Stimulated activated CD4-positive, alpha-beta T cell treated with anti-CD3 and anti-CD28 coated beads, Interleukin-4, amount 100 ng/mL, for 48 hours (primary cell): ENCODE measurements at regions not wholly inside any gene's neighbourhood (a gene's known extent, or its start where the extent isn't known, plus 50 kb on each side); places are given as distances from the start of the nearest gene placed in this dataset.

Experiments
- DNase-seq, 2 donors: peaks; one replicate each; pipeline ENCODE4 v3.0.0-alpha.2; 2020; ENCODE audit warnings: low read depth in 2 of 2

DNA sequence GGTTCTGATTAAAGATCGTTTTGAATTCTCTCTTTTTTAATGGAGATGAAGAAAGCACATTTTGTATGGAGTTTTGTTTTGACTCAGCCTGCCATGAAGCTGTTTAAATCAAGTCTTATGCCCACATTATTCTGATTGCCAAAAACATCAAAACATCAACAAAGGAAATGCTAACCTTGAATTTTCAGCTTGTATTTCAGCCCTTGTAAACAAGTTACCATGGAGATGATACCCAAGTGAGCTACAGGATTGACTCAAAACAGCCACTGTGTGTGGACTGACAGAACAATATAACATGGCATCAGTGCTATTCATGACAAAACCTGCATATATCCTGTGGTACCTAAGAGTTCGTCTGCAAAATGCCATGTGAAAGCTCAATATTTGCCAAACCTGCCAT, 1581.0 kb downstream of the MAT2B start:
- DNase-seq, result no peak

DNA sequence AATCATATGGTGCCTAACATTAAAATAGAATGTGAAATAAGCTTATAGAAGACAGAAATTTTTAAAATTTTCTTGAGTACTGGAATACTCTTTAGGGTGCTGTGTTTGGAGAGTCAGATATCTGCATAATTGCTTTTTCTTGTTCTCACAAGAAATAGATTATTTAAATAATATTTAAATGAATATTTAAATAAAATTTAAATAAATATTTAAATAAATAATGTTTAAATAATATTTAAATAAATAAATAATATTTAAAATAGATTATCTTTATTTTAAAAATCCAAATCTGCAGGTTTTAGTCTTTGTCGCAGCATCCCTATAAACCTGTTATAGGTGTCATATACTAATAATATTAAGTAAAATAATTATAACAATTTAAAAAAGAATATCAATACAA, 1589.4 kb downstream of the MAT2B start:
- DNase-seq, result no peak

DNA sequence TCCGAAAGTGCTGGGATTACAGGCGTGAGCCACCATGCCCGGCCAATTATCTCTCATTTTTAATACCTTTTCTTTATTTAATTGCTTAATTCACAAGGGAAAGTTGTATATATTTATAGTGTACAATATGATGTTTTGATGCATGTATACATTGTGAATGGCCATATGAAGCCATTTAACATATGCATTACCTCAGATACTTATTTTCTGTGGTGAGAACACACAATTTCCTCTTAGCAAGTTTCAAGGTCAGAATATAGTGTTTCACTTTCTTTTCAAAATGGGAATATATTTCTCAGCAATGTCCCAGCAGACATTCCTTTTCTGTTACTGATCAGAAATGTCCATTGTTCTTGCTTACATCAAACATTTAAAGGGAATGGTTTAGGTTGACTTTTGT, 1596.3 kb downstream of the MAT2B start:
- no peak for DNase-seq

DNA sequence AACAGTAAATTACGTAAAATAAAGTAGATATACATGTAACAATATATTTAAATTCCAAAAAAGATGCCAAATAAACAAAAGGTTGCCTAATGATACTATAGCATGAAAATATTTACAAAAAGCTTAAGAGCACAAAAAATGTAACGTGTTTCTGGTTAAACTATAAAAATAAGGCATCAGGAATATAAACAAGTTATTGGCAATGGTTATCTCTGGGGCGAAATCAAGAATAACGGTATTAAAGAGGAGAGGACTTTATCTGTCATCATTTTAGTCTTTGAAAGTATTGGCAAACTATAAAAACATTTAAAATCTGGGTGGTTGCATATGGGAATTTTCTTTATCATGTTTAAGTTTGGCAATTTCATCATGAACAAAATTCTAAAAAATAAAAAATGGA, 1599.2 kb downstream of the MAT2B start:
- no peak for DNase-seq

DNA sequence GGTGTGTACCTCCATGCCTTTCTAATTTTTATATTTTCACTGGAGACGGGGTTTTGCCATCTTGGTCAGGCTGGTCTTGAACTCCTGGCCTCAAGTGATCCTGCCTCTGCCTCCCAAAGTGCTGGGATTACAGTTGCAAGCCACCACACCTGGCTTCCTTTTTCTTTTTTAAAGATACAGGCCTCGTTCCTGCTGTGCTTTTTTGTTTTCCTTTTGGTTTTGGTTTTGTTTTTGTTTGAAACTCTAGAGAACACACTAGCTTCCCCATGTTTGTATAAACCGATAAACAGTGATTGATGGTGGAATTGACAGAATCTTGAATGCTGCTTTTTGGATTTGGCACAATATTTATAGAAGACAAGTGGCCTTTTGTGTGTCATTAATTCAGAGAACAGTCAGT, 1603.4 kb downstream of the MAT2B start:
- no peak for DNase-seq

DNA sequence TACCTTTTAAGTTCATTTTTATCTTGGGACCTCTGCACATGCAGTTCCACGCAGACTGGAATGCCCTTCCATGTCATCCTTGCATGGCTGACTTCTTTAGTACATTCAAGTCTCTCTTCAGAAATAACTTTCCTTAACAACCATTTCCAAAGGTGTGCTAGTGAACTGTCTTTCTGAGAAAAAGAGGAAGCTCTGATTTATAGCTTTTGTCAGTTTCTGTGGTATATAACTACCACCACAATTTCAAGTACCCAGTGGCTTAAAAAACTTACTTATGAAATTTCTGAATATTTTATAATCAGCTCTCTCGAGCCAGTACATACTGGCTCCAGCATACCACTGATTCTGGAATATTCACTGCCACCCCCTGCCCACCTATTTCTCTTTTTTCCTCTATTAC, 1613.8 kb downstream of the MAT2B start:
- no peak for DNase-seq

DNA sequence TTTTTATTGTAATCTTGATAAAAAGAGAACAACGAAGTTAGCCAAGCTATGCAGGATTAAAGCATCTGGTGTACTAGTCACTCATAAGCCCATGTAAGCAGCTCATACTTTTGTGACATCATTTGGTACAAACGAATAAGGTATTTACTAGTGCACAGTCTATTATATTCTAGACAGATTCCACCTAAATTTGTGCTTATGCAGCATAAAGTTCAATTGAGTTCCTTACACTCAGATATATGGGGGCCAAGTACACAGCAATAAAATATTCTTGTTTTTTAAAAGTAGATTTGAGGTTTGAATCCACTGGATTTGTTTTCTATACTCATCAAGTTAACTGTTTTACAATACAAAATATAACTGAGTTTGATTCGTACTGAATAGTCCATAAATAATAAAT, 1621.2 kb downstream of the MAT2B start:
- no peak for DNase-seq

DNA sequence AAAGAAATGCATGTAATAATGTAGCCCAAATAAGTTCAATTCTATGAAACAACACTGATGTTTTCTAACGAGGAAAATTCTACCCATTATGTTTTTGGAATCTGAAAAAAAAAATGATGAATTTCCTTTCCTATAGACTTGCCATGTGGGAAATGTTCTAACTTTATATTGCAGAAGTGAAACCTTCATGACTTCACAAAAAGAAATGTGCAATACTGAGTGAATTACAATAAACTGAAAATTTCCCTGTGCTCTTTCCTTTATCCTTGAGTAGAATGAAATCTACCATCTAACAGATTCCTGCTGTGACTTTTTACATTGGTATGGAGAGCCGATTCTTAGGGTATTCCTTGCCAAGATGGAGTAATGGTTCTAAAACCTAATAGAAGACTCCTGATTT, 1622.5 kb downstream of the MAT2B start:
- DNase-seq, result no peak

DNA sequence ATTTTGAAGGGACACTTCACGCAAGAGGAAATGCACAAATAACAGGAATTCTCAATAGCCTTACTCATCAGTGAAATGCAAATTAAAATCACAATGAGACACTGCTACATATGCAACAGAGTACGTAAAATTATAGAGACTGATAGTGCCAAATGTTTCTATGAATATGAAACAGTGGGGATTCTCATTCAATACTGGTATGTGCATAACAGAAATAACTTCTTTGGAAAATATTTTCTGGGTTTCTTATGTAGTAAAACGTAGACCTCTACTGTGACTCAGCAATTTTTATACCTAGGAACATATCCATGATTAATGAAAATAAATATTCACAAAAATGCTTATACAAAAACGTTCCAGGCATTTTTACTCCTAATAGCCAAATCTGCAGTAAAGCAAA, 1625.2 kb downstream of the MAT2B start:
- no peak for DNase-seq

DNA sequence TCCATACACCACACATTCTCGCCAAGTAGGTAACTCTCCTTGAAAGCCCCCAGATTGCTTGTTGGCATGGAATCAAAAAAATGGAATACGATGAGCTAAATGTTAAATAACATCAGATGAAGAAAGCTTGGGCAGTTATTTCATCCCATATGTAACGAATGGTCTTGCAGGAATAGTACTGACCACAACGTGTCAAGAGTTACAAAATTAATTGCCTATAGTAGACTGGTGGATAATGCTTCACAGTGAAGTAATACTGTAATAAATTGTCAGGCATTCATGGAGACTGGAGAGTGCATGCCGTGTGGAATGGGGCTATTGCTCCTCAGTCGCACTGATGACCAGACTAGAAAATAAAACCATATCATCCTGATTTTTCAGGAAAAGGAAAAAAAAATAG, 1628.7 kb downstream of the MAT2B start:
- no peak for DNase-seq

DNA sequence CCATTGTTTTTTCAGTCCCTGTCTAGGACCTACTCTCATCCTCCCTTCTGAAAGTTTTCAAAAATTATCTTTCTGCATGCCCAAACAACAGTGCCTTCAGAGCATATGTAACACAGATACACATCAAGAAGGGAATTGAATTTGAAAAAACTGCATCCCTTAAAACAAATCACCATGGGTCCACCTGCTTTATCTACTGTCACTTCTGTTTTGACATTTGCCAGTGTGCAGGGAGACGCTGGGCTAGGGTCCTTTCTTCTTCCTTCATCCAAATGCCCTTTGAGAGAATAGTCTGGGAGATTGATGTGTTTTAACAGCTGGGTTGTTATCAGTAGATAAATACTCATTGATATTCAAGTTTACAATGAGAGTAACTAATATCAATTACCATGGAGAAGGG, 1630.1 kb downstream of the MAT2B start:
- DNase-seq, result no peak

DNA sequence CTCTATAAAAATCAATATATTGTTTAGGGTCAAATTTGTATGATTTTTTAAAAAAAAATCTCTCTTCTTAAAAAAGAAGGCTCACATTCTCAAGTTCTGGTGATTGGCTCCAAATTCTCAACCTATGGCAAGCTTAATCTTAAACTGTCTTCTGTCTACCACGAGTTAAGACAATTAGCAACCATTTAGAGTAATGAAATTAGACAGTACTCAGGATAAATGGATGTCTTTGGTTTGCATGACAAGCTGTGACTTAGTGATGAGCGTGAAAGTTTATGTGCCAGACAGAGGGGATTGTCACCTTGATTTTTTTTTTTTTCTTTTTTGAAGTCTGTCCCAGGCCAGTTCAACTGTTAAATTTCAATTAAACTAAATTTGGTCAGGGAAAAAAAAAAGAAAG, 1632.3 kb downstream of the MAT2B start:
- no peak for DNase-seq

DNA sequence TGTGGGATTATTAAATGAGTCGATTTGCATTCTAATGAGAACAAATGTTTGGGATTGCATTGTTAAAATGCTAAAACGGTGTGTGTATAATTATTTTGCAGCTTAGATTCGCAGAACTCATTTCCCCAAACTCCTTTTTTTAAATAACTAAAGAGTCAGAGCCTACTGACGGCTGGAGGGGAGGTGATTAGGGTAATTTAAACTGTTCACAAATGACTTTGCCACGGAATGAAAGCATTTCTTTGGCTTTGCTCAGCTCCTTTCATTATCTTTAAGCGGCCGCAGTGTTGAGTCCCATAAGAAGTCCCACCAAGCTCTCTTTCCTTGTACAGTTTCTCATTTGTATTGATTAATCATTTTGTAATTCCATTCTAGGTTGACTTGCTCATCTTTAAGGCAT, 1632.8 kb downstream of the MAT2B start:
- DNase-seq, result no peak

DNA sequence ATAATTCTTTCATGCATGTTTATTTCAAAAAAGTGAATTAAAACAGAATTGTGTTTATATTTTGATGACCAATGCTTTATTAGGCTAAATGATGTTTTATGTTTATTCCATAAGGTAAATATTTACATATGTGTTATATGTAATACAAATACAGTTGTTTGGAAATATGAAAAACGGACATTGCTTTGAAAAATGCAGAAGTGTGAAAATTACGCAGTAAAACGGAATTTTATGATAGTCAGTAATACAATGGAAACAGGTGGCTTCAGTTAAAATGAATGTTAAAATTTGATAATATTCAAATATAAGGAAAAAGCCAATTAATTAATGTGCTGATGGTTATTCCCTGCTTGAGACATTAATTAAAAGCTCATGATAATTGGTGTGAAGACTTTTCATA, 1633.8 kb downstream of the MAT2B start:
- DNase-seq, result no peak

DNA sequence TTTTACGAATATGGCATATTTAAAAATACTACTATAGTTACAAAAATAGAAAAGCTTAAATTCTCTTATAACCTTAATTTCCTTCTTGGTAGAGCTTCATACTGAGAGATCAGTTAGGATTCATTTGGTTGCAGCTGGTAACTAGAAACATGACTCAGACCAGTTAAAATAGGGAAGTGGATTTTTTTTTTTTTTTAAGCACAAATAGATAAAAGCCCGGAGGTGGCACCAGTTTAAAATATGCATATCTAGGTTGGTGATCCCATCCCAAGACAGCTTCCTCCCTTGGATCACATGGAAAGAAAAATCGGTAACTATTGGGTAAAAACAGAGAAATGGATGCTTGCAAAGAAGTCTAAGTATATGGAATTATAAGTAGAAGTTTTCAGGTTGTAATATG, 1634.3 kb downstream of the MAT2B start:
- DNase-seq, result no peak

DNA sequence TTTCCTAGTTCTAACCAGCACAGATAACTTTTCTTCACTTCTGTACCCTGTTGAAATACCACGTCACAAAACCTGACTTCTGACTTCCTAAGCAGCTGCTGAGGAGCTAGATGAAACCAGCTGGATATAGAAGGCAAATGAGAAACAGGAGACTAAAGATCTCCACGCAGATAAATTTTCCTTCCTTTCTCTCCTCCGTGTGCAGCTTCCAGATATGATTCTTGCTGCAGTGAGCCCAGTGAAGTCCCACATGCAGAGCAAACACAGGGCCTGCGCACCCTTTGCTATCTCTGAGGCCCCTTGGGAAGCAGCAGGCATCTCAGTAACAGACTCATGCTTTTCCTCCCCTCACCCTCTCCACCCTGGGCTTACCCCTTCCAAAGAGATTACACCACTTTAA, 1638.3 kb downstream of the MAT2B start:
- DNase-seq, result no peak

DNA sequence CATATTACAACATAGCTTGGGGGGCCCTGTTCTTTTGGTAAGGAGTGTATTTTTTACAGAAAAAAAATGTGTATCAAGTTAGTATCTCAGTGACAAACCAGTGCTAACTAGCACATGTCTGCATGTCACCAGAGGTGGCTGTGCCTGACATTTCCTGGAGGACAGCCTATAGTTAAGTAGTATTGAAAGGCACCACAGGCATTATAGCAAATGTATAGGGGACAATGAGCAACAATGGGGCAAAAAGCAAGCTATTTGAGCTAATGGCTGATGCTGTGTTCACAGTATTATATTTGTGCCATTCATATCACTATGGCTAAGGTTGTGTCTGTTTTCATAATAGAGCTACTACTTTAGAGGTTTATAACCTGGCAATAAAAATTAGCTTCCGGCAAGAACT, 1644.0 kb downstream of the MAT2B start:
- no peak for DNase-seq

DNA sequence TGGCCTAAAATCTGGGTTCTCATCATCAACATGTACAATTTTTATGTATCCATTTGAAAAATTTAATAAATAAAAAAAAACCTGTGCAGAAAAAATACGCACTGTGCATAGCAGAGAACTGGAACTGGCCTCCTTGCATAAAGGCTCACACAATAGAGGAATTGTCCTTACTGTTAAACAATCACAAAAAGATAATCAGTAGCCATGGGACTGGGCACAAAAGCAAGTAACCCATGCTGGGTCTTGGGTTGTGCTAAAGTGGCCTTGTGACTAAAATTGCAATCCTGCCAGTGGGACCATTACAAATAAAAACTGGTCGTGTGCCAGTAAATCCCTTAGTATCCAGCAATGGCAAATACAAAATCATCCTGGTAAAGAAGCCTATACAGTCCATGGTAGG, 1646.6 kb downstream of the MAT2B start:
- no peak for DNase-seq

DNA sequence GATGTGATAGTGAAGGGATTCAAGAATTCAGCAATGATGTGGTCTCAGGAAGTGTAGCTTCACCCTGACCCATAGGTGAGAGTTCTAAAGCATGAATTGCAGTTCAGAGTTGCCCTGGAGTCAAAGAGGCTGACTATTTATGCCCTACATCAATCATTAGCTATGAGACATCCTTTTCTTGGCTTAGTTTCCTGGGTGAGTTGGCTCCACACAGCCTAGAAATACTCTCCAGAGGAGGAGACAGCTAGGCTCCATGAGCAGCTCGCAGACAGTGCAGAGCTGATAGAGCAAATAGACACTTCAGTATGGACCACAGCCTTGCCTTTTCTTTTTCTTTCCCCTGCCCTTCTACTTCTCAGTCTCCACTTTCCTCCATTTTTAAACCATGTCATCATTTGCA, 1651.8 kb downstream of the MAT2B start:
- DNase-seq, result no peak

DNA sequence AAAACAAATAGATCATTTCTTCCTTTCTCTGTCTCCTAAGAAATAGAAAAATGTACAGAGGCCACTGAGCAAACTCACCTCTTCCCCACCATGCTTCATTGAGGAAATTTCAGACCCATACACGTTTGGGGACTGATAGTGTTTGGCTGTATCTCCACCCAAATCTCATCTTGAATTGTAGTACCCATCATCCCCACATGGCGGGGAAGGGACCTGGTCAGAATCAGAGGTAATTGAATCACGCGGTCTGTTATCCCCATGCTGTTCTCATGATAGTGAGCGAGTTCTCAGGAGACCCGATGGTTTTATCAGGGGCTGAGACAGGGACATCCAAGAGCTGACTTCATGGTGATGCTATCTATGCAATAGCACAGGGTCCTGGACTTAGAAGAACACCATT, 1655.8 kb downstream of the MAT2B start:
- DNase-seq, result no peak

DNA sequence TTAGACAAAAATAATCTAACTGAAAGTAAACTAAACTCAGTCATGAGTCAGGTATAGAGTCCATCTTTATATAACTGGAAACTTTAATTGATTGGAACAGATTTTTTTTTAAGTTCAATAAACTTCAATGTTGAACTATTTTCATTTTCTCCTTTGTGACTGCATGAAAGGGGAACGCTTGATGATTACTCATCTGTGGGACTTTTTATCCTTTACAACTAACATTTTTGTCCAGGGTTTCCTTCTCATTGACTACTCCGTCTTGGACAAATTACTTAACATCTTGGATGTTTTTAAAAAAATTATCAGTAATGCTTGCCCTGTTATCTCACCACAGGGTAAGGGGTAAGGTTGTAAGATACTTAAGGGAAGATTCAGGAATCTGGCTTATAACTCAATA, 1658.4 kb downstream of the MAT2B start:
- DNase-seq, result no peak

DNA sequence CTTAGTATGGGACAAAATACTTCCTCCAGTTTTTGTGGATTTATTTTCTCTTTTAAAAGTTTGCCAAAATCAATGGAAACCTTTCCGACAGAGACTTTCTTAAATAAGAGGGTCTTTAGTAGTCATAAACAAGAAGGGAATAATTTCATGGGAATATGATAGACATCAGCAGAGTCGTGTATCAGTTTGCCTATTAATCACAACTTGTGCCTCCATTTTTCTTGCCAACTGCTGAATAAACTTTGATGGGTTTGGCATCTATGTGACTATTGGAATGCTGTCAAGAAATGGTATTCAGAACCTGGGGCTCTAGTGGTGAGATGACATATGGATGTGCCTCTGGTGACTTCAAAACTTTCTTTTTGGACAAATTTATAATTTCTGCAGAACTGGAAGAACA, 1668.2 kb downstream of the MAT2B start:
- DNase-seq, result no peak

DNA sequence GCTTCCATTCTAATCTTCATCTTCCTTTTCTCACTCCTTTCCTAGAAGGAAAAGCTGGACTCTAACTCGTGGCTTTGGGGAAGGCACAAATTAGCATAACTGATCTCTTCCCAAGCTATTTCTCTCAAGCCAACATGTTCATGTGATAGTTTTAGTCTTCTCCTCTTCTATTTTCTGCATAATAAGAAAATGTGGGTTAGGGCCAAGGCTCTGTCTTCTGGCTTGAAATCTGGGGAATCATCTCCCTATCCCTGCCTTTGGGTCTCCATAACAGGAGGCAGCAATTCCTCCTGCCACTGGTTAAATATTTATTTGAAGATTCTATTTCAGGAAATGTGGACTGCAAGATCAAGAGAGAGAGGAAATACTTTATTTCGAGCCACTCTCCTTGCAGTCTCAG, 1669.6 kb downstream of the MAT2B start:
- no peak for DNase-seq

DNA sequence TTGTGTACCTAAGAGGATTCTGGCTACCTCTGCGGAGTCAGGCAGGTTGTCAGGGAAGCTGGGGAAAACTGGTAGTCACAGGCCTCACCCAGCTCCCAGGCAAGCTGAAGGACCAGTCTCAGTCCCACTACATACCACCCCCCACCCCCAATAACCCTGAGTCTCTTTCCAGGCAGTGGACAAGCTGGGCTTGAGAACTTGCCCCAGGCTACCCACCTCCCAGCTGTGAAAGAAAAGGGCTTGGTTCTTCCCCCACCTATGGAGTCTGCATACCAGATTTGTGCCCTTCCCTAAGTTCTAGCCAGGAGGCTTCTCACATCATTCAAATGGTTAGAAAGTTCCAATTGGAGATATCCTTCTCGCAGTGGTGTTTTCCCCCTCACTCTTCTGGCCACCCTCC, 1678.8 kb downstream of the MAT2B start:
- DNase-seq, result no peak

DNA sequence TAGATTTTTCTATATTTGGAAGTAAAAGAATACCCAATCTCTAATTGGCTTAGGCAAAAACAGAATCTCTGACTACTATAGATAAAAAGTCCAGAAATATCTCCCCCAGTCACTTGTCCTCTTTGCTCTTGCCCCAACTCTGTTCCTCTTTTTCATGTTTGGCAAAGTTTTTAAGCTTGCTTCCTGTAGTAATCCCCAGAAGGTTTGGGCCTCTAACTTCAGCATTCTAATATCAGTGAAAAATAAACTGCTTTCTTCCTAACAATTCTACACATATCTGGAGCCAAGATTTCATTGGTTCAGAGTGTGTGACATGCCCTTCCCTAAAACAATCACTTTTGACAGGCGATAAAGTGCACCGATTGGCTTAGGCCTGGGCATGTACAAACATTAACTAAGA, 1680.3 kb downstream of the MAT2B start:
- DNase-seq, result no peak
